Superior temporal gyrus (tissue), 1 donor: ENCODE measurements at regions not wholly inside any gene's neighbourhood (a gene's known extent, or its start where the extent isn't known, plus 50 kb on each side); places are given as distances from the start of the nearest gene placed in this dataset.

ENCODE experiments used
- DNase-seq: peaks from one replicate; pipeline ENCODE4 v3.0.0-alpha.2; 2016; ENCODE audit errors: extremely low spot score

DNA sequence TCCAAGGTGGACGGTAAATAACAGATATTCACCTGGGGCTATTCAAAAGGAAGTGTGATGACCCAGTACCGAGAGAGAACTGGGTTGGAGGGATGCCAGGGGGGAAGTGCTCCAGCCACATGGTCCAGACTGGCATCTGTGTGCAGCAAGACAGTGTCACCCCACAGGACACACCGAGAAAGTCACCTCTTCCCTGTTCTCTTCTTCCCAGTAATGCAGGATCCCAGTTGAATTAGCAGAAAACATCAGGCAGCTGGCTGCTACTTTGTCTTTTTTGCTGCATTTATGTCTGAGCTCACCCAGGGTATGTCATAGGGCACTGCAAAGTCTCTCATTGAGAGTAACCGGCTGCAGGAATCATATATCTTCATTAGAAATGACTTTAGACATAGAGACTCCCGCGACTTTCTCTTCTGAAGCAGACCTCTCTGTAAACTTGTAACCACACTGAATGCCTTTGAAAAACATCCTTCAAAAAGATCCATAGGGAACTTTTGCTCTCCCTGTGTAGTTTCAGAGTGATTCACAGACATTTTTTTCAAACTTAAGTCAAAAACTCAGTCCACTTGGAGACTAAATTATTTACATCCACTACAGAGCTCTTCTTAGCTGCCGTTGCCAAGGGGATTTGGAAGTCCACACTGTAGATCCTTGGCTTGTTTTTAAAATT, 609.0 kb upstream of the DPP6 start:
- DNase-seq: no peak

DNA sequence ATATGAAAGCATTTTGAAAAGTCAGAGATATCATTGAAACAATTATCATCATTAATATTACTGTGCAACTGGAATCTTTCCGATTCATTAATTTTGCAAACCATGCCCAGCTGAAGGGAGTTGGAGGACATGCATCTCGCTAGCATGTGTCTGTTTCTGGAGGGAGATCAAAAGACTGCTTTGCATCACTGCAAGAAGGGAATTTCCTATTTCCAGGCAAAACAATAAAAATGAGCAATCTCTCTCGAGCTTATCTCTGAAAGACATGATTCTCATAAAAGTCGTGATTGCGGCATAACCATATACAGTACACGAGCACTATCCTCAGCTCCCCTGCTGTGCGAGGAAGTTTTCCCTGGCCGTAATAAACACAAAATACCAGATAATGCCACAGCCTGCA, 607.6 kb upstream of the DPP6 start:
- DNase-seq: no peak

DNA sequence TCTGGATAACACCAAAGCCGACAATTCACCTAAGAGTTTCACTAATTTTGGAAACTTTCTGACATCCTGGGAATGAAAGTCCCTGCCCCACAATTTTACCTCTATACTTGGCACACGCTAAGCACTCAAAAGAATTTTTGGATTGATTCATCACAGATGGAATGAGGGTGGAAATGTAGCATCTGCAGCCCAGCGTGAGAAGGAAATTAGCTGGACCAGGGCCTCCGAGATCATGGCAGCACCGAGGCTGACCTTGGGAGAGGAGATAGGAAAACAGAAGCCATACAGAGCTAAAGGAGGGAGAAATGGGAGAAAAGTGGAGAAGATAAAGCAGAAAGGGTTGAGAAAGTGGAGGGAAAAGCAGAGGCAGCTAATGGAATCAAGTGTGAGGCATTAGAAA, 606.6 kb upstream of the DPP6 start:
- DNase-seq: no peak

DNA sequence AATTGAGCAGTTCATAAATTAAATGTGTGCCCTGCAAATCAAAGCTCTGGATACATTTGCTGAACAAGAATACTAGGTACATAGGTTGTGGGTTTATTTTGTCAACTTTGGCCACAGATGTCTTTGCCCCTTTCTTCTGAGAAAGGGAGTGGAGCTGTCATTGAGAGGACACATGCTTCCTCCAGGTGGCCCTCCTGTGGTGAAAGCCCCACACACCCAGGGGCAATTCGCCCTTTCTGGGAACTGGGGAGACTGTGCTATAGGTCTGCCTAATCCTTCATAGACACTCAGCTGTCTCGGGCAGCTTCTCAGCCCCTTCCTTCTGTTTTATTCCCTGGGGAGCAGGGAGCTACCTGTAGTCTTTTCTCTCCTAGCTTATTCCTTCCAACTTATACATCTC, 605.7 kb upstream of the DPP6 start:
- no peak for DNase-seq

DNA sequence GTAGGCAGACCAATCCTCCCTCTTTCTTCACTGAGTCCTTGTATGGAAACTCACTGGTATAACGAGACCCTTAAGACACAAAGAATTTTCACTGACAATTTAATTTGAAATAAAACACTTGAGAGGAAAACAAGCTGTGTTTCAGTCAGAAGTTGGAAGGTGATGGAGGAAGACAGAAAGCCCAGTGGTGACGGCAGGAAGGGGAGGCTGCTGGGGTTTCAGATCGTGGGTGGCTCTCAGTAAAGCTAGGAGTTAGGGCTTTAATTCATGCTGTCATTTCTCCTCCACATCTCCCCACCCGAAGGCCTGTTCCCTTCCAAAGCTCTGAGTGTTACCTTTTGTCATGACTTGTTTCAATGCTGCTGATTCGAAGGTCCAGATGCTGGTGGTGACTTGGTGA, 605.2 kb upstream of the DPP6 start:
- no peak for DNase-seq

DNA sequence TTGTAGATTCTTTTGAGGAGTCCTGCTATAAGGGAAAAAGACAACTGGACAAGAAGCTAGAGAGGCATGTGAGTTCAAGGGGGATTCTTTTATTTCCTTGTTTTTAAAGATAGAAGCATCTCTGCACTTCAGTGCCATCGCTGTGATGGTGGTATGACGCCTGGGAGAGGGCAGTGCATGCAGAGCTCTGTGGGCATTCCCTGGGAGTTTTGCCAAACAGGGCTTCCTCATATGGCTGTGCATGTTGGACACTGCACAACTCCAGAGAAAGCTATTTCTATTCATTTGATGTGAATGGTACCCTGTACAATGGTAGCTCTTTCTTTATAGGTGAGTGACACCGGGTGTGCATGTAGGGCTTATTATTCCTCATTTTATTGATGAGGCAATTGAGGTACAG, 599.5 kb upstream of the DPP6 start:
- no peak for DNase-seq

DNA sequence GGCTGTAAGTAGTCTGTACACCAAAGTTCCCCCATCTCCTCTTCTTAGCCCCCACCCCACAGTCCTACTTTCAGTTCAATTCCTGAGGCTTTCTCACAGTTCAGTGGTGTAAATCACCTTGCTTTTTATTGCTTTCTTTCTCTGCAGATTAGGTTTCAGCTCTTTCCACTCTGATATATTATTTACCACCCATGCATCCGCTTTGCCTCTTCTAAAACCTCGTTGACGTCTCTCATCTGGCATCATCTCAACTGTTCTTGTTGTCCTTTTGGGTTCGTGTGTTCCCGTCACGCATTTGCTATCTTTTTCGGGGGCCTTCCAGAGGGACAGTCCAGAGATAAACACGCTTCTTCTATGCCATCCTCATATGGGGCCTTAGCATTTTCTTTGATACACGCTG, 597.9 kb upstream of the DPP6 start:
- DNase-seq: no peak

DNA sequence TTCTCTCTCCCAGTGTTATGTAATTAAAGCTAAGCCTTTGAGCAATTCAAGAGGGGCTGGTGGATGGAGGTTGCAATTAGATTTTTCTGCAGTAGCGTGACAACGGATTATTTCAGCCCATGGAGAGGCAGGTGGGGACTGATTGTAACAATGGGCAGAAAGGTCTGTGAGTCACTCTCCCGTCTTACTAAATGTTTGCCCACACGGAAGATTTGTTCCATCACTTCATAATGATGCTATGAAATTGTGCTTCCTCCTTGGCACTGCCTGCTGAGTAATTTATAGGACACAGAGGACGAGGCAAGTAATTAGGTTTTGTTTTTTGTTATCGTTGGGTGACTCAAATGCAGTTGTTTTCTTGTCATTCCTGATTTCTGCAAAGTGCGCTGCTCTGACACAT, 594.5 kb upstream of the DPP6 start:
- no peak for DNase-seq

DNA sequence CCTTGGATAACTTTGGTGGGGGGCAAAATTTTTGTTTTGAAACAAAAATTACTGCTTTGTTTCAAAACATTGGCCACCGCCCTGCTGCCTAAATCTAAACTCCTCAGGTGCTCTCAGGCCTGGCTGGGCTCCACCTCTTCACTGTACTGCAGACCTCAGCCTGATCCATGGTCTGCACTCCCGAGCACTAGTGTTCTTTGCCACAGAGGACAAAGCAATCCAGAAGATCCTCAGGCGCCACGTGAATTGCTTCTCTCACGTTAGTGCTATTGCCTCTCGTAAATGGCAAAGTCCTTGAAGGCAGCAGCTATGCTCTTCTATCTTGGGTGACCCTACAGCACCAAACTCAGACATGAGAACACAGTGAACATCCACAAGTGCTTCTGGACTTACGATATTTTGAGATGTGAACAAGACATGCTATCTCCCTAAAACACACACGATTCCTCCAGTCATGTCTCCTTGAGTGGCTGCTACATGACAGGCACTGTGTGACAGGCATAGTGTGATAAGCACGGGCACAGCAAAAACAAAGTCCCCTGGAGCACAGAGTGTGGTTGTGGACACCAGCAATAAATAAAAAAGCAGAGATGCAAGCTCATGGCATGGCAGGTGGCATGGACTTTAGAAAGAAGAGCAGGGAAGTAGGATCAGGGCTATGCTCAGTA, 582.1 kb upstream of the DPP6 start:
- no peak for DNase-seq

DNA sequence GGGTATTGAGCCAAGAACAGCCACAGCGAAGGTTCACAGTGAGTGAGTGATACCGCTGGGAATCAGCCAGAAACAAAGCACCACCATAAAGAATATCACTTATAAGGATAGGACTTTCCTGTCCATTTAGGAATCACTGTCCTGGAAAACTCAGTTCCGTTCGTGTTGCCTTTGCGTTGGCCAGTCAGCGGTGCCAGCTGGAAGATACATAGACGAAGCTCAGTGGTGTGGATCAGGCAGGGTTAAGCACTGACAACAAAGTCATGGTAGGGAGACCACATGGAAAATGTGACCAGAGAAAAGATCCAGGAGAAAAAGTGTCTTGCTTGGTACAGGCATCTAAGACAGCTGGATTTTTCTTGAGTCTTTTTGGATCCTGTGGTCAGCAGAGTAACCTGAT, 579.7 kb upstream of the DPP6 start:
- no peak for DNase-seq

DNA sequence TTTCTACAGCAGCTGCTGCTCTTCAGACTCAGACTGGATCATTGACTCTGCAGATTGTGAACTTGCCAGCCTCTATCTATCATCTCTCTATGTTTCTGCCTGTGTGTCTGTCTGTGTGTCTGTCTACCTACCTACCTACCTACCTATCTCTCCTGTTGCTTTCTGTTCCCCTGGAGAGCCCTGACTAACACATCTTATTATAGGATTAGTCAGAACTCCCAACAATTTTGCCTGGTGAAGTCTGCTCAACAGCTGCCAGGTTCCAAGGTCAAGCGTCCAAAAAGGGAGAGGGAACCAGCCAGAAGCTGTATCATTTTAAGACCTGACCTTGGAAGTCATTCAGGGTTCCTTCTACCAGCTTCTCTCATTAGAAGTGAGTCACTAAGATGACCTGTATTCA, 579.0 kb upstream of the DPP6 start:
- DNase-seq: no peak

DNA sequence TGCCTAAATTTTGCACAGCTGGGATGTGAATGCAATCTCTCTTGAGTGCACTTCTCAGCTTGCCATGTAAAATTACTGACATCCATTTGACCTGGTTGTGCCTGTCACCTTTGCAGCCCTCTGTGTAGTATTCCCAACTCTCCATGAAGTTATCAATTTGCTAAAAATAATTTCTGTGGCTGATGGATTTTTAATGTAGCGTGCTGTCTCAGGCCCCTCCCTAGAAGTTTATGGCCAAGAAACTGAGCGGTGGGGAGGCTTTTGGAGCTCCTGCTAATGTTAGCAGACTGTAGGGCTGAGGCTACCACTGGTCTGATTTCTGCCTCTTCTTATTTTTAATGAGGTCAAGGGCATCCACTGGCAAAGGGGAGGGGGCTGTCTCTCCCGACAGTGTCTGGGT, 577.0 kb upstream of the DPP6 start:
- DNase-seq: no peak

DNA sequence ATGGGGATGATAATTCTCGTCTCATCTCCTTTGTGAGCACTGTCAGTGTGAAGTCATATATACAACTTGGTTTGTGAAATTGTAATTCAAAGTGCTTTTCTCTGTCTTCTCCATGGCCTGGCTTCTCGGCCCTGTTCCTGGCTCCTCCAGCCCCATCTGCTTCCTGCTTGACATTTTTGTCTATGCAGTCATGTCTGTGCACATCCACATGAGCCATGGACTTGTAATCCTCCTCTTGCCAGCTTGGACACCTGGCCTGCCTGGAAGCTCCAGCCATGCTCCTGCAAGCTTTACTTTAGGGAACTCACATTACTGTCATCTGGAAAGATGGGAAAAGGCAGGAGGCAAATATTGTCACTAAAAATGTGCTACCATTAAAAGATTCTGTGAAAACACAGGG, 576.0 kb upstream of the DPP6 start:
- no peak for DNase-seq

DNA sequence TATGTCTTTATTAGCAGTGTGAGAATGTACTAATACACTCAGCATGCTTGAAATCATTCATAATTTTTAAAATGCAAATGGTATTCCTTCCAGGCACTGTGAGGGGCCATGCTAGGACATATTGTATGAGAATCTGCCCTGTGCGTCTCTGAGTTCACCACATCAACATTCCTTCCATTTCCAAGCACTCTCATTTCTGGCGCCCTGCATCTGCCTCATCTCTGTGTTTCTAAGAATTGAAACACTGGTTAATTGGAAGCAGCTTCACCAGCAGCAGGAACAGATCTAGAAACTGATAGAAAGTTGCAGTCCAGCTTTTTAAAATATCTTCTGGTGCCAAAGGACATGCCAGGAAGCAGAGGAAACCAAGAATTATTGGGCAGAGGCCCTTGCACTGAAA, 555.9 kb upstream of the DPP6 start:
- DNase-seq: no peak

DNA sequence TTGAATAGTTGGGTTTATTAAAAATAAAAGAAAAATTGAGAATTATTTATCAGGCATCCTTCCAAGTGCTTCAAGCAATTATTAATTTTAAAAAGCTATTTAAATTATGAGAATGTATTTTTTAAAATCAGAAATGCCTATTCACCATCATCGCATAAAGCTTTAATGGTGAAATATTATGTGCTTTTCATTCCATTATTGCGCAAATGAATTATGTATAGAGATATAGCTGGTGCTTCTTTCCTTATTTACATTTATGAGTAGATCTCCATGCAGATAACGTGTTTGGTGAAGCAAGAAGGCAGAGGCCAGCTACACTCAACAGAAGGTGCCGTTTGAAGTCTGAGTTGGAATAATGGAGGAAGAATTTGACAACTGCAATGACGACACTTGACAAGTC, 549.1 kb upstream of the DPP6 start:
- DNase-seq: no peak

DNA sequence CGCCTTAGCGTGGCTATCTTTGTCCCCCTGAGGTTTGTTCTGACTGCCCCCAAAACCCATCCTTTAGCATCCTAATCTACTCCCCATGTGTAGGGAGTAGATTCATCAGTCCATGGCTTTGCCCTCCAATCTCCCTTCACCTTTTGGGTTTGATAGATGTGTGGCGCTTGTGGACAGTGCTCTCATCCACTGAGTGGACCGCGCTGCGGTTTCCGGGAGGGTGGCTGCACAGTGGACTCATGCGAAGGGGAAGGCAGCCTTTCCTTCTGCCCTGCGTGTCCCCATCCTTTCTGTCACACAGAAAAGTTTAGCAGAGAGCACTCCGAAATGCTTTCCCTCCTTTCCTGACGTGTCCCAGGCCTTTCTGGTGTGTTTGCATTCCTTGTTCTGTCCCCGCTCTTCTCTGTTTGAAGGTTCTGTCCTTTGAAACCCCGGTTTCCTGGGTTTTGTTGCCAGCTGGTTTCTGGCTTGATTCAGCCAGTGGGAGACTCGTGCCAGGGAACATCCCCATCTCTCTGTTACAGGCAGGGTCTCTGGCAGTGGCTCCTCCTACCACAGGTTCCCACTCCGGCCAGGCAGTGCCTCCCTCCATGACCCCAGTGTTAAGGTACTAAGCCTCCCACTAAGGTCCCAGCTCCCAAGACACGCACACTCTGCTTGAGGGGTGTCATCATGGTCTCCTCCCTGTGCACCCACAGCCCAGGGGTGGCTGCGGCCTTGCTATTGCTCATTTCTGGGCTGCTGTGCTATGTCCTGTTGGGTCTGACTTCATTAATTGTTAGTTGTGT, 547.7 kb upstream of the DPP6 start:
- DNase-seq: no peak

DNA sequence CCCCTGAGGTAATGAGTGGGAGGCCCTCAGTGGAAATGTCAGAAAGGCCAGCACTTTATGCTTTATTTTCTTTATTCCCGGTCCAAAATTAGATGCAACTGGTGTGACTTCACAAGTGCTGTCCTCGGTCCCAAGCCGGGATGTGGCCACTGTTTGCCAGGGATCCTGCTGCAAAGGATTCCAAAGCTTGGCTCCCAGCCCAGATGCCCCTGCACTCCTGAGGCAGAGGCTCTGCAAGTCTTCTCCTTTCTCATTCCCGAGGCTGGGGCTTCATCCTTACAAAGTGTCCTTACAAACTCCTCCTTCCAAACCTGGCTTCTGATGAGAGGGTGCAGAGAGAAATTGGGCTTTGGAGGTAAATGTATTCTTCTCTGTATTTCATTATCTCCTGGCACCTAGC, 544.3 kb upstream of the DPP6 start:
- DNase-seq: no peak

DNA sequence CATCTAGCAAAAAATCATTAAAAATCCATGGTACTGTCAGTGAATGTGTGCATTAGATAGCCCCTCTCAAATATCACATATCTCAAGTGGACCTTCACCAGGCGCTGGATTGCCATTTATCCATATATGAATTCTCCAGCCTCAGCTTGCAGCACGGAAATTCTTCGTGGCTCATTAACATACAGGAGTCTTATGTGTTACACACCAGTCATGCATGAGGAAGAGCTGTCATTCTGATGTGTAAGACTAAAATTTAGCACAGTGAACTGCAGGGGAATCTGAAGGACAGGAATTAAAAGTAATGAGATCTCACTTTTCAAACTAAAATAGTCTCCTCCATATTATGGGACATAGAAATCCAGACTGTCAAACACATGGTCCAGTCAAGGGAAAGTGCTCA, 542.4 kb upstream of the DPP6 start:
- no peak for DNase-seq

DNA sequence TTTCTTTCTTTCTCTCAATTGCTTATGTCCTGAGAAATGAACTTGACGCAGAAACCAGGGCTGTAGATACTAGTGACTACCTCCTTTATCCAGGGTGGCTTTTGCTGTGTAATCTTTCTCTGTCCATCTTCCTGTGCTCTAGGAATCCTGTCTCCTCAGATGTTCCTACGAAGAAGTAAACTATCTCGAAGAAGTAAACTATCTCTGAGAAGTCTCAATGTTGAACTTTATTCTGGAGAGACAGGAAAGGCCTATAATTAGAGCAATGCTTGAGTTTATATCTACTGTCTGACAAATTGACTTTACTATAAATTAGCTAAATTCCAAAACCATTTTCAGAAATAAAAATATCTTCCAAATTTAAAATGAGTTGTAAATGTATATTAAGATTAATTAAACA, 541.5 kb upstream of the DPP6 start:
- DNase-seq: no peak

DNA sequence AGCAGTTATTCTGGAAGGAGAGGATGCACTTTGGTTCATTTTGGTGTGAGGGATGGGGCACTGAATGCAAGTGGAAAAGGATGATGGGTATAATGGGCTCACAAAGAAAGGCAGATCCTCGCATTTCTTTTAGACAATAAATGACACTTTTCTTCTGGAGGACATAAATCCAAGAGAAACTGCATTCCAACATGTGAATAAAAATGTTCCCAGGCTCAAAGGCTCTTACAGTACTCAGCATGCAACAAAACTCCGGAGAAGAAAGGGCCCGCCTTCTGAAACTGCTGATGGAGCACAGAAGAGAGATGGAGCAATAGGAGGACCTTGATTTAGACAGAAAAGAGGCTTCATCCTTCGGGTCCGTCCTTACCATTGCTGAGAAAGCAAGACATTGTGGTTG, 538.2 kb upstream of the DPP6 start:
- no peak for DNase-seq

DNA sequence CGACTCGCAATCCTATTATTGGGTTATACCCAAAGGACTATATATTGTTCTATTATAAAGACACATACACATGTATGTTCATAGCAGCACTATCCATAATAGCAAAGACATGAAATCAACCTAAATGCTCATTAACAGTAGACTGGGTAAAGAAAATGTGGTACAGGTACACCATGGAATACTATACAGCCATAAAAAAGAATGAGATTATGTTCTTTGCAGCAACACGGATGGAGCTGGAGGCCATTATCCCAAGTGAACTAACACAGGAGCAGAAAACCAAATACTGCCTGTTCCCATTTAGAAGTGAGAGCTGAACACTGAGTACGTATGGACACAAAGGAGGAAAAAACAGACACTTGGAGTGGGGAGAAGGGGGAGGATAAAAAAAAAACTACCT, 536.8 kb upstream of the DPP6 start:
- no peak for DNase-seq

DNA sequence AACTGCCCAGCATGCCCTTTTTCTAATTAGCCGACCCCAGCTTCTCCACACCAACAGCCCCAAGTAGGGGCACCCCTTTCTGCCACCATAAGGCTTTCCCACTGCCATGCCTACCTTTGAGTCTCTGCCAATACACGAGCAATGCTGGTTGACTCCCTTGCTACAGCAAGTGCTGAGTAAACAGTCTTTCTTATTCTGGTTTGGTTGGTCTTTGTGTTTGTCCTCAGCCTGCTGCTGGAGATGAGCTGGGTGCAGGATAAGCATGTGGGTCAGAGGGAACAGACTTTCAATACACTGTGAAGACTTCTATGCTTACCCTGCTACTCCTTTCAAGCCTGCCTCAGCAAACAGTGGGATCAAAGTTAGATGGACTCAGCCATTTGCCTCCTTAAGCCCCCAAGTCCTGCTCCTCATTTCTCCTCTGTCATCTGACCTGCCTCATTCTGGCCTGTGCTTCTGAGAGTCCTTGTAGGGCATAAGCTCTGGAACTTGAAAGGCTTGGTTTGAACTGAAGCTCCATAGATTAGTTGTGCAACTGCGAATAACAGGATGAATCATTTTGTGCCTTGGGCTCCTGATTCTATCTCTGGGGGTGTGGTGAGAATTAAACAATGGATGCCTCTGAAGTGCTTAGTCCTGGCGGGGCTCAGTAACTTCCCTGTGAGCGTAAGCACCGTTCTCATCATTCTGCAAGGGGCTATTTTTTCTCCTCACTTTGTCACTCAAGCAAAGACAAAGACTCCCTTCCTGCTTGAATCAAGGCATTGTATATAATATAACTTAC, 533.8 kb upstream of the DPP6 start:
- DNase-seq: no peak
